GM23338 (cell line): ENCODE measurements at regions not wholly inside any gene's neighbourhood (a gene's known extent, or its start where the extent isn't known, plus 50 kb on each side); places are given as distances from the start of the nearest gene placed in this dataset.

ENCODE experiments used
- CREB1 ChIP-seq: fragments of 250-450 bp; sonication (Bioruptor Pico); IDR thresholded peaks from 2 replicates; pipeline ENCODE4 v1.5.0; 2020; ENCODE audit warnings: low read depth, mild to moderate bottlenecking, moderate library complexity
- CTCF ChIP-seq, 2 experiments: fragments of 200-600 bp in 1 of 2; sonication (generic) in 1 of 2; conservative IDR thresholded peaks; 2 replicates each; pipeline versions ENCODE4 v1.5.1 to v1.6.1; 2016 to 2017; ENCODE audit warnings: antibody characterized with exemption in 2 of 2, low read depth in 2 of 2, mild to moderate bottlenecking in 2 of 2, moderate library complexity in 1 of 2
- ETS1 ChIP-seq: IDR thresholded peaks from 2 replicates; pipeline ENCODE4 v1.6.1; 2016; ENCODE audit warnings: antibody characterized with exemption
- EZH2 ChIP-seq: fragments of 200-600 bp; sonication (generic); IDR thresholded peaks from one replicate; pipeline ENCODE4 v1.8.0; 2017; ENCODE audit warnings: antibody characterized with exemption, mild to moderate bottlenecking, low read depth; ENCODE audit not compliant: unreplicated experiment
- EZH2phosphoT487 ChIP-seq: fragments of 200-600 bp; sonication (generic); IDR thresholded peaks from one replicate; pipeline ENCODE4 v1.8.1; 2018; ENCODE audit warnings: antibody characterized with exemption; ENCODE audit not compliant: unreplicated experiment
- JUNB ChIP-seq: IDR thresholded peaks from one replicate; pipeline ENCODE4 v1.6.1; 2016; ENCODE audit warnings: antibody characterized with exemption; ENCODE audit not compliant: unreplicated experiment
- POLR2AphosphoS5 ChIP-seq: IDR thresholded peaks from 2 replicates; pipeline ENCODE4 v1.6.1; 2016; ENCODE audit warnings: antibody characterized with exemption, low read depth
- REST ChIP-seq: IDR thresholded peaks from one replicate; pipeline ENCODE4 v1.6.1; 2018; ENCODE audit warnings: antibody characterized with exemption; ENCODE audit not compliant: unreplicated experiment
- STAT1 ChIP-seq: IDR thresholded peaks from one replicate; pipeline ENCODE4 v1.6.1; 2016; ENCODE audit warnings: antibody characterized with exemption; ENCODE audit not compliant: unreplicated experiment
- ZNF114 ChIP-seq: fragments of 250-450 bp; sonication (Bioruptor Pico); IDR thresholded peaks from 2 replicates; pipeline ENCODE4 v1.5.0; 2020; ENCODE audit warnings: mild to moderate bottlenecking, moderate library complexity

- no peak for TF ChIP-seq CTCF (conservative IDR thresholded peaks at IDR 0.05; ENCODE audit: low read depth in 2 of 2)
- TF ChIP-seq POLR2AphosphoS5, result no peak
- no peak for TF ChIP-seq EZH2
- TF ChIP-seq REST, result no peak
- TF ChIP-seq EZH2phosphoT487, result no peak
- TF ChIP-seq ZNF114 (CRISPR knock-in tag), result no peak
- no peak for TF ChIP-seq JUNB
- no peak for TF ChIP-seq ETS1
- TF ChIP-seq CREB1 (CRISPR knock-in tag), result no peak
- TF ChIP-seq STAT1, result no peak
Observed at GRCh38 chr20:50371878-50372769, 138.1 kb upstream of the PTPN1 start.
